ENCODE measurements at regions not wholly inside any gene's neighbourhood (a gene's known extent, or its start where the extent isn't known, plus 50 kb on each side); places are given as distances from the start of the nearest gene placed in this dataset.

DNA sequence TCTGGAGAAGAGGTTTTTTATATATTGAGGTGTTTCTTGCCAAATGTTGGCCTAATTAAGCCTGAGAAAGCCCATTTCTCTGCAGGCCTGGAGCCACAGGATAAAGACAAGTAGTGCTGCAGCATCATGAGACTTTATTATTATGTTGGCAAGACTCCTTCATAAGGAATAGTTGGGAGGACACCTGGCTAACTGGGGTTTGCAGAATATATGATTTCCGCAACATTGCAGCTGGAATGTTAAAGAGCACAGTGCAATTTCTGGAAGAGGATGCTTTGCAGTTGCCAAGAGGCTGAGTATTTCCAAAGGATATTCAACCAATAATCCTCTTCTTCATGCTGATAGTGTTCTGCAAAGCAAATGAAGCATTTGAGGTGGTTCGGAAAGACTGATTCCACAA lies 1512.8 kb upstream of the LRRTM3 start:
- H3K4me1 Mint-ChIP-seq (ENCODE audit: low read depth, unreplicated experiment) = no peaks in the 10 kb centered on the region
- ChIA-PET POLR2A (no interaction called here), CTCF (no interaction called here)
- no peak overlapping the region for H3K27ac Mint-ChIP-seq (ENCODE audit: unreplicated experiment)
- no peaks in the 10 kb centered on the region for H3K36me3 ChIP-seq (ENCODE audit: control insufficient read depth, insufficient read depth, low read length)
- TF ChIP-seq, protein P1, sequence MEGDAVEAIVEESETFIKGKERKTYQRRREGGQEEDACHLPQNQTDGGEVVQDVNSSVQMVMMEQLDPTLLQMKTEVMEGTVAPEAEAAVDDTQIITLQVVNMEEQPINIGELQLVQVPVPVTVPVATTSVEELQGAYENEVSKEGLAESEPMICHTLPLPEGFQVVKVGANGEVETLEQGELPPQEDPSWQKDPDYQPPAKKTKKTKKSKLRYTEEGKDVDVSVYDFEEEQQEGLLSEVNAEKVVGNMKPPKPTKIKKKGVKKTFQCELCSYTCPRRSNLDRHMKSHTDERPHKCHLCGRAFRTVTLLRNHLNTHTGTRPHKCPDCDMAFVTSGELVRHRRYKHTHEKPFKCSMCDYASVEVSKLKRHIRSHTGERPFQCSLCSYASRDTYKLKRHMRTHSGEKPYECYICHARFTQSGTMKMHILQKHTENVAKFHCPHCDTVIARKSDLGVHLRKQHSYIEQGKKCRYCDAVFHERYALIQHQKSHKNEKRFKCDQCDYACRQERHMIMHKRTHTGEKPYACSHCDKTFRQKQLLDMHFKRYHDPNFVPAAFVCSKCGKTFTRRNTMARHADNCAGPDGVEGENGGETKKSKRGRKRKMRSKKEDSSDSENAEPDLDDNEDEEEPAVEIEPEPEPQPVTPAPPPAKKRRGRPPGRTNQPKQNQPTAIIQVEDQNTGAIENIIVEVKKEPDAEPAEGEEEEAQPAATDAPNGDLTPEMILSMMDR (IDR thresholded peaks at IDR 0.05; ENCODE audit: insufficient read depth in 1 of 2, low read depth in 1 of 2, low read length in 1 of 2, severe bottlenecking in 1 of 2, unreplicated experiment in 1 of 2) = no peak
- no TSS peak for BruUV-seq (replicated peaks)
- no peaks in the 10 kb centered on the region for H3K9me3 Mint-ChIP-seq (ENCODE audit: unreplicated experiment)
- H3K4me3 ChIP-seq (ENCODE audit: low read depth, low read length) = no peak overlapping the region
- no peaks in the 10 kb centered on the region for H3K27me3 ChIP-seq (replicated peaks; ENCODE audit: control insufficient read depth, insufficient read depth, low read length)
- no peaks in the 10 kb centered on the region for H3K4me1 ChIP-seq
- H3K36me3 Mint-ChIP-seq (ENCODE audit: insufficient read depth, unreplicated experiment) = no peaks in the 10 kb centered on the region
- intact Hi-C loops (cut with micrococcal nuclease; ENCODE audit: unreplicated experiment) = no loop called here
- no peak for DNase-seq
- 0 out of 2 replicates have a peak, but pooled peaks cover 12% of the 10 kb centered on the region for H3K9me3 ChIP-seq
- no peaks in the 10 kb centered on the region for H3K27me3 Mint-ChIP-seq (ENCODE audit: insufficient read depth, unreplicated experiment)
- no peak overlapping the region for H3K4me3 Mint-ChIP-seq (ENCODE audit: unreplicated experiment)

DNA sequence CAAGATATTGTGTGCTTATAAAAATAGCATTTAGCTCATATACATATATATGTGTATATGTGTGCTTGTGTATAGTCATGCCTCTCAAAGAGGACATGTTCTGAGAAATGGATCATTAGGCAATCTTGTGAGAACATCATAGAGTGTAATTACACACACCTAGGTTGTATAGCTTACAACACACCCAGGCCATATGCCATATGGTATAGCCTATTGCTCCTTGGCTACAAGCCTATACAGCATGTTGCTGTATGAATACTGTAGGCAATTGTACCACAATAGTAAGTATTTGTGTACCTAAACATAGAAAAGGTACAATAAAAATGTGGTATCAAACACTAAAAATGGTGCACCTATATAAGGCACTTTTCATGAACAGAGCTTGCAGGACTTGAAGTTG lies 1510.5 kb upstream of the LRRTM3 start:
- TF ChIP-seq, protein P1 (IDR thresholded peaks at IDR 0.05; ENCODE audit: insufficient read depth in 1 of 2, low read depth in 1 of 2, low read length in 1 of 2, severe bottlenecking in 1 of 2, unreplicated experiment in 1 of 2) = no peak

GRCh38 chr10:65416094-65416493 lies 1509.7 kb upstream of the LRRTM3 start:
- Mint-ChIP-seq H3K27me3 (ENCODE audit: insufficient read depth, unreplicated experiment) (no peaks in the 10 kb centered on the region), H3K4me1 (ENCODE audit: low read depth, unreplicated experiment) (peaks cover 10% of the 10 kb centered on the region), H3K36me3 (ENCODE audit: insufficient read depth, unreplicated experiment) (no peaks in the 10 kb centered on the region), H3K27ac (ENCODE audit: unreplicated experiment) (no peak overlapping the region), H3K4me3 (ENCODE audit: unreplicated experiment) (no peak overlapping the region), H3K9me3 (ENCODE audit: unreplicated experiment) (no peaks in the 10 kb centered on the region)
- TF ChIP-seq, protein P1 (IDR thresholded peaks at IDR 0.05; ENCODE audit: insufficient read depth in 1 of 2, low read depth in 1 of 2, low read length in 1 of 2, severe bottlenecking in 1 of 2, unreplicated experiment in 1 of 2) = no peak
- no peaks in the 10 kb centered on the region for H3K4me1 ChIP-seq
- H3K9me3 ChIP-seq = 0 out of 2 replicates have a peak, but pooled peaks cover 12% of the 10 kb centered on the region
- no peak for DNase-seq
- H3K4me3 ChIP-seq (ENCODE audit: low read depth, low read length) = no peak overlapping the region
- ChIA-PET POLR2A (no interaction called here), CTCF (no interaction called here)
- no TSS peak for BruUV-seq (replicated peaks)
- intact Hi-C loops (cut with micrococcal nuclease; ENCODE audit: unreplicated experiment) = no loop called here
- no peaks in the 10 kb centered on the region for H3K27me3 ChIP-seq (replicated peaks; ENCODE audit: control insufficient read depth, insufficient read depth, low read length)
- no peaks in the 10 kb centered on the region for H3K36me3 ChIP-seq (ENCODE audit: control insufficient read depth, insufficient read depth, low read length)

More for the DNA sequence above, 1510.5 kb upstream of the LRRTM3 start:
- CTCF ChIA-PET = no interaction called here
- H3K27ac Mint-ChIP-seq (ENCODE audit: unreplicated experiment) = no peak overlapping the region
- Histone ChIP-seq H3K4me1 (no peaks in the 10 kb centered on the region), H3K27me3 (replicated peaks; ENCODE audit: control insufficient read depth, insufficient read depth, low read length) (no peaks in the 10 kb centered on the region), H3K36me3 (ENCODE audit: control insufficient read depth, insufficient read depth, low read length) (no peaks in the 10 kb centered on the region), H3K4me3 (ENCODE audit: low read depth, low read length) (no peak overlapping the region), H3K9me3 (0 out of 2 replicates have a peak, but pooled peaks cover 12% of the 10 kb centered on the region)
- no peaks in the 10 kb centered on the region for H3K9me3 Mint-ChIP-seq (ENCODE audit: unreplicated experiment)
- H3K4me1 Mint-ChIP-seq (ENCODE audit: low read depth, unreplicated experiment) = peaks cover 10% of the 10 kb centered on the region
- H3K36me3 Mint-ChIP-seq (ENCODE audit: insufficient read depth, unreplicated experiment) = no peaks in the 10 kb centered on the region
- POLR2A ChIA-PET = no interaction called here
- BruUV-seq (replicated peaks) = no TSS peak
- intact Hi-C loops (cut with micrococcal nuclease; ENCODE audit: unreplicated experiment) = no loop called here
- DNase-seq = no peak
- no peaks in the 10 kb centered on the region for H3K27me3 Mint-ChIP-seq (ENCODE audit: insufficient read depth, unreplicated experiment)
- no peak overlapping the region for H3K4me3 Mint-ChIP-seq (ENCODE audit: unreplicated experiment)

Measured in Caco-2 (cell line).